IMR-90 (cell line): ENCODE measurements at regions not wholly inside any gene's neighbourhood (a gene's known extent, or its start where the extent isn't known, plus 50 kb on each side); places are given as distances from the start of the nearest gene placed in this dataset.

Source experiments
- ATAC-seq: fragments of 200-7000 bp; cut with Tn5 transposase; 2 replicates; pipeline ENCODE4 v1.9.1; 2020; ENCODE audit warnings: low read depth, mild to moderate bottlenecking, moderate library complexity
- BruUV-seq: library from RNA; stranded (reverse); fragments of 400-500 nt; replicated peaks from 2 replicates; lab custom pipeline; 2021; lab: Mats Ljungman, UMichigan
- CTCF ChIA-PET: fragments of 300-600 bp; formaldehyde crosslinking; extraction: SDS; loops from one replicate; lab custom pipeline; 2021; ENCODE audit warnings: antibody characterized with exemption; lab: Yijun Ruan, JAX
- POLR2A ChIA-PET: fragments of 300-600 bp; sonication (Branson Sonifier 250); formaldehyde crosslinking; loops from one replicate; lab custom pipeline; 2022; ENCODE audit warnings: antibody characterized with exemption; ENCODE audit not compliant: unreplicated experiment; lab: Charles Lee
- DNase-seq: peaks from one replicate; pipeline ENCODE4 v3.0.0; 2013
- H2AFZ ChIP-seq: replicated peaks from 2 replicates; pipeline ENCODE3; 2013; ENCODE audit warnings: low read length, mild to moderate bottlenecking; ENCODE audit not compliant: poor library complexity
- H2AK5ac ChIP-seq: 2 replicates; pipeline ENCODE4 v1.6.1; 2013; ENCODE audit warnings: low read depth, low read length, inconsistent platforms
- H2AK9ac ChIP-seq: replicated peaks from 2 replicates; pipeline ENCODE3; 2013; ENCODE audit warnings: mild to moderate bottlenecking, low read depth, low read length, moderate library complexity; ENCODE audit not compliant: poor library complexity
- H2BK120ac ChIP-seq: 2 replicates; pipeline ENCODE4 v1.6.1; 2013; ENCODE audit warnings: low read depth, low read length, inconsistent platforms
- H2BK15ac ChIP-seq: 3 replicates; pipeline ENCODE4 v1.6.1; 2013; ENCODE audit warnings: low read depth, low read length, inconsistent platforms
- H2BK20ac ChIP-seq: 2 replicates; pipeline ENCODE4 v1.6.1; 2013; ENCODE audit warnings: low read depth, mild to moderate bottlenecking, inconsistent platforms, low read length, moderate library complexity
- H2BK5ac ChIP-seq: 2 replicates; pipeline ENCODE4 v1.6.1; 2013; ENCODE audit warnings: mild to moderate bottlenecking, low read depth, low read length, inconsistent platforms; ENCODE audit not compliant: poor library complexity, severe bottlenecking
- H3K14ac ChIP-seq: replicated peaks from 2 replicates; pipeline ENCODE4 v1.6.1; 2013; ENCODE audit warnings: low read depth, low read length, inconsistent platforms
- H3K18ac ChIP-seq: 2 replicates; pipeline ENCODE4 v1.6.1; 2013; ENCODE audit warnings: low read depth, low read length, control low read depth
- H3K23ac ChIP-seq: 2 replicates; pipeline ENCODE4 v1.6.1; 2013; ENCODE audit warnings: low read depth, low read length, inconsistent platforms
- H3K27ac ChIP-seq: 2 replicates; pipeline ENCODE4 v1.5.1; 2013; ENCODE audit warnings: mild to moderate bottlenecking, control low read depth, low read length; ENCODE audit not compliant: insufficient read depth
- H3K27me3 ChIP-seq: 2 replicates; pipeline ENCODE4 v1.6.1; 2013; ENCODE audit warnings: low read length; ENCODE audit not compliant: control insufficient read depth, insufficient read depth
- H3K36me3 ChIP-seq: 2 replicates; pipeline ENCODE4 v1.6.1; 2013; ENCODE audit warnings: low read length, mixed read lengths; ENCODE audit not compliant: control insufficient read depth, insufficient read depth
- H3K4ac ChIP-seq: 2 replicates; pipeline ENCODE4 v1.6.1; 2013; ENCODE audit warnings: low read depth, low read length, inconsistent platforms
- H3K4me1 ChIP-seq: 2 replicates; pipeline ENCODE4 v1.6.1; 2013; ENCODE audit warnings: low read length, mixed read lengths; ENCODE audit not compliant: control insufficient read depth, insufficient read depth
- H3K4me2 ChIP-seq: 2 replicates; pipeline ENCODE4 v1.6.1; 2013; ENCODE audit warnings: low read depth, mild to moderate bottlenecking, control low read depth, low read length, moderate library complexity
- H3K4me3 ChIP-seq: 2 replicates; pipeline ENCODE4 v1.5.1; 2013; ENCODE audit warnings: low read depth, mild to moderate bottlenecking, control low read depth, low read length, moderate library complexity; ENCODE audit not compliant: insufficient read depth
- H3K56ac ChIP-seq: 2 replicates; pipeline ENCODE4 v1.6.1; 2013; ENCODE audit warnings: low read length, inconsistent platforms; ENCODE audit not compliant: insufficient read depth; ENCODE audit errors: extremely low read depth
- H3K79me1 ChIP-seq, 2 experiments: 2 replicates each; pipeline ENCODE4 v1.6.1; 2013; ENCODE audit warnings: low read length in 2 of 2, inconsistent platforms in 1 of 2, low read depth in 1 of 2
- H3K9ac ChIP-seq: 2 replicates; pipeline ENCODE4 v1.6.1; 2013; ENCODE audit warnings: low read depth, low read length, control low read depth
- H3K9me1 ChIP-seq: 2 replicates; pipeline ENCODE4 v1.6.1; 2013; ENCODE audit warnings: low read length, inconsistent platforms; ENCODE audit not compliant: insufficient read depth
- H3K9me3 ChIP-seq: 2 replicates; pipeline ENCODE4 v1.6.1; 2013; ENCODE audit warnings: low read length; ENCODE audit not compliant: control insufficient read depth, insufficient read depth
- H4K20me1 ChIP-seq: 2 replicates; pipeline ENCODE4 v1.6.1; 2013; ENCODE audit warnings: low read length, inconsistent platforms; ENCODE audit not compliant: insufficient read depth
- H4K5ac ChIP-seq: 2 replicates; pipeline ENCODE4 v1.6.1; 2013; ENCODE audit warnings: mild to moderate bottlenecking, low read depth, low read length, control low read depth
- H4K8ac ChIP-seq, 2 experiments: 2 replicates each; pipeline ENCODE4 v1.6.1; 2013; ENCODE audit warnings: low read depth in 2 of 2, low read length in 2 of 2, control low read depth in 1 of 2, inconsistent platforms in 1 of 2
- H4K91ac ChIP-seq: 2 replicates; pipeline ENCODE4 v1.6.1; 2013; ENCODE audit warnings: low read depth, low read length, inconsistent platforms; ENCODE audit not compliant: insufficient read depth
- BHLHE40 ChIP-seq: fragments of 150-350 bp; IDR thresholded peaks from 2 replicates; pipeline ENCODE4 v1.6.1; 2016; ENCODE audit warnings: mild to moderate bottlenecking, low read depth, low read length
- CEBPB ChIP-seq: IDR thresholded peaks from 2 replicates; pipeline ENCODE4 v1.6.1; 2012; ENCODE audit warnings: low read depth, low read length, improper control_type of control experiment
- CHD1 ChIP-seq: IDR thresholded peaks from 2 replicates; pipeline ENCODE4 v1.6.1; 2012; ENCODE audit warnings: low read depth, low read length, improper control_type of control experiment
- FOS ChIP-seq: fragments of 150-350 bp; IDR thresholded peaks from 2 replicates; pipeline ENCODE4 v1.6.1; 2016; ENCODE audit warnings: low read depth, low read length
- MAFK ChIP-seq: IDR thresholded peaks from 2 replicates; pipeline ENCODE4 v1.6.1; 2012; ENCODE audit warnings: low read depth, low read length, improper control_type of control experiment
- MAZ ChIP-seq: IDR thresholded peaks from 2 replicates; pipeline ENCODE4 v1.6.1; 2012; ENCODE audit warnings: low read depth, mild to moderate bottlenecking, low read length, improper control_type of control experiment, moderate library complexity, borderline replicate concordance
- NFE2L2 ChIP-seq: fragments of 150-350 bp; IDR thresholded peaks from 2 replicates; pipeline ENCODE4 v1.6.1; 2016; ENCODE audit warnings: low read depth, mild to moderate bottlenecking, low read length
- POLR2A ChIP-seq: IDR thresholded peaks from 2 replicates; pipeline ENCODE4 v1.6.1; 2012; ENCODE audit warnings: mild to moderate bottlenecking, low read depth, low read length
- RAD21 ChIP-seq: IDR thresholded peaks from 2 replicates; pipeline ENCODE4 v1.6.1; 2012; ENCODE audit warnings: low read length, improper control_type of control experiment
- RCOR1 ChIP-seq: IDR thresholded peaks from 2 replicates; pipeline ENCODE4 v1.6.1; 2012; ENCODE audit warnings: mild to moderate bottlenecking, low read length, improper control_type of control experiment; ENCODE audit not compliant: insufficient replicate concordance
- RFX5 ChIP-seq: IDR thresholded peaks from 2 replicates; pipeline ENCODE4 v1.8.0; 2012; ENCODE audit warnings: low read depth, mild to moderate bottlenecking, low read length, moderate library complexity
- SMC3 ChIP-seq: fragments of 150-350 bp; IDR thresholded peaks from 2 replicates; pipeline ENCODE4 v1.6.1; 2016; ENCODE audit warnings: low read depth, mild to moderate bottlenecking, antibody characterized with exemption, low read length, moderate library complexity
- WGBS, 2 experiments: methylation state at CpG; one replicate each; pipeline versions ENCODE4 v1.1.5 to v1.1.7; 2013; ENCODE audit warnings: missing lambda C conversion rate in 2 of 2; ENCODE audit not compliant: insufficient read length in 1 of 2; ENCODE audit errors: extremely low coverage in 2 of 2; 5-methylcytosine and 5-hydroxymethylcytosine counted together
- dilution Hi-C: fragments of 300-500 bp; cut with HindIII; formaldehyde crosslinking; loops from one replicate; pipeline ENCODE4 v1.14.3; 2018; ENCODE audit warnings: low sequenced_read_pairs; ENCODE audit not compliant: unreplicated experiment
- in situ Hi-C: fragments of 300-500 bp; cut with MboI; formaldehyde crosslinking; loops from 3 replicates; pipeline ENCODE4 v1.14.3; 2019; ENCODE audit warnings: low sequenced_read_pairs, inconsistent platforms, mixed read lengths
- intact Hi-C: fragments of 100-400 bp; cut with micrococcal nuclease; formaldehyde crosslinking; loops from 2 replicates; pipeline ENCODE4 v1.10.0; 2022
- TF ChIP-seq, protein P1 (sequence below): fragments of 150-350 bp; IDR thresholded peaks from 2 replicates; pipeline ENCODE4 v1.6.1; 2017; ENCODE audit warnings: mild to moderate bottlenecking, antibody characterized with exemption, low read length, low read depth
- TF ChIP-seq, protein P2 (sequence below): conservative IDR thresholded peaks from 2 replicates; pipeline ENCODE4 v1.5.1; 2012; ENCODE audit warnings: mild to moderate bottlenecking, low read depth, low read length, improper control_type of control experiment

DNA sequence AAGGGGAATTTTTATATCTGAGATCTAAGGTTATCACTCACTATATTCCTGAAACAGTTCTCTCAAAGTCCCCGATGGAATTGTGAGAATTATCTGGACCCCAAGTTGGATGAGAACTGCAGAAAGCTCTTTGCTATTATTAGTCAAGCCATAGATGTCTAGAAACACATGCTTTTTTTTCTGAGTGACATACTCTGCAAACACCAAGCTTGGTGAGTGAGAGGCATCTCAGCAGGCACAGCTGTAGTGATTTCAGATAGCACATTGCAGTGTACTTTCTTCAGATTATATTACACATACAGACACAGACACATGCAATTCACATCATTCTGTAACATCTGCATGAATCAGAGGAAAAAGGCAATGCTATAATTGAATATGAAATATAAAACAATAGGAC lies 111.1 kb upstream of the UFL1 start:
- ChIA-PET POLR2A (no interaction called here), CTCF (interaction anchor here (0.6 kb wide), 1 partner anchor 17 kb away, joined by 3 read pairs; no protein-coding TSS in a partner anchor)
- intact Hi-C loops (no loop called here), in situ Hi-C loops (no loop called here), dilution Hi-C loops (no loop called here)
- Histone ChIP-seq H4K8ac (no peak overlapping the region), H2AFZ (no peak overlapping the region), H3K36me3 (no peaks in the 10 kb centered on the region), H3K14ac (no peak overlapping the region), H3K18ac (no peak overlapping the region), H3K4me3 (no peak overlapping the region), H3K4me1 (no peaks in the 10 kb centered on the region), H3K9ac (no peak overlapping the region), H2AK5ac (no peak overlapping the region), H3K9me1 (no peaks in the 10 kb centered on the region), H4K91ac (no peak overlapping the region), H3K9me3 (peaks cover 4% of the 10 kb centered on the region; the same call in 1 of the 2 replicates), H3K4ac (no peak overlapping the region), H2AK9ac (no peak overlapping the region), H3K27ac (no peak overlapping the region), H3K23ac (no peak overlapping the region), H3K56ac (no peak overlapping the region), H2BK20ac (no peak overlapping the region), H2BK120ac (no peak overlapping the region), H4K5ac (no peak overlapping the region), H2BK15ac (no peak overlapping the region), H2BK5ac (no peak overlapping the region), H4K20me1 (no peaks in the 10 kb centered on the region), H3K27me3 (no peaks in the 10 kb centered on the region), H3K4me2 (no peak overlapping the region), H3K79me1 (no peaks in the 10 kb centered on the region)
- ATAC-seq = no peak
- DNase-seq = no peak
- WGBS, 2 experiments = no CpG with 5 or more reads among the region's 1 CpG
- TF ChIP-seq RCOR1 (no peak), NFE2L2 (no peak), RFX5 (no peak), POLR2A (no peak), MAZ (no peak), BHLHE40 (no peak), SMC3 (no peak), CHD1 (no peak), MAFK (no peak), CEBPB (no peak), RAD21 (no peak), FOS (no peak)
- TF ChIP-seq, protein P1, sequence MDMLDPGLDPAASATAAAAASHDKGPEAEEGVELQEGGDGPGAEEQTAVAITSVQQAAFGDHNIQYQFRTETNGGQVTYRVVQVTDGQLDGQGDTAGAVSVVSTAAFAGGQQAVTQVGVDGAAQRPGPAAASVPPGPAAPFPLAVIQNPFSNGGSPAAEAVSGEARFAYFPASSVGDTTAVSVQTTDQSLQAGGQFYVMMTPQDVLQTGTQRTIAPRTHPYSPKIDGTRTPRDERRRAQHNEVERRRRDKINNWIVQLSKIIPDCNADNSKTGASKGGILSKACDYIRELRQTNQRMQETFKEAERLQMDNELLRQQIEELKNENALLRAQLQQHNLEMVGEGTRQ = no peak
- TF ChIP-seq, protein P2, sequence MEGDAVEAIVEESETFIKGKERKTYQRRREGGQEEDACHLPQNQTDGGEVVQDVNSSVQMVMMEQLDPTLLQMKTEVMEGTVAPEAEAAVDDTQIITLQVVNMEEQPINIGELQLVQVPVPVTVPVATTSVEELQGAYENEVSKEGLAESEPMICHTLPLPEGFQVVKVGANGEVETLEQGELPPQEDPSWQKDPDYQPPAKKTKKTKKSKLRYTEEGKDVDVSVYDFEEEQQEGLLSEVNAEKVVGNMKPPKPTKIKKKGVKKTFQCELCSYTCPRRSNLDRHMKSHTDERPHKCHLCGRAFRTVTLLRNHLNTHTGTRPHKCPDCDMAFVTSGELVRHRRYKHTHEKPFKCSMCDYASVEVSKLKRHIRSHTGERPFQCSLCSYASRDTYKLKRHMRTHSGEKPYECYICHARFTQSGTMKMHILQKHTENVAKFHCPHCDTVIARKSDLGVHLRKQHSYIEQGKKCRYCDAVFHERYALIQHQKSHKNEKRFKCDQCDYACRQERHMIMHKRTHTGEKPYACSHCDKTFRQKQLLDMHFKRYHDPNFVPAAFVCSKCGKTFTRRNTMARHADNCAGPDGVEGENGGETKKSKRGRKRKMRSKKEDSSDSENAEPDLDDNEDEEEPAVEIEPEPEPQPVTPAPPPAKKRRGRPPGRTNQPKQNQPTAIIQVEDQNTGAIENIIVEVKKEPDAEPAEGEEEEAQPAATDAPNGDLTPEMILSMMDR = no peak
- no TSS peak for BruUV-seq
